Keratinocyte (primary cell): ENCODE measurements at regions not wholly inside any gene's neighbourhood (a gene's known extent, or its start where the extent isn't known, plus 50 kb on each side); places are given as distances from the start of the nearest gene placed in this dataset.

Source experiments
- DNase-seq: peaks from one replicate; pipeline ENCODE4 v3.0.0-alpha.2; 2011; ENCODE audit warnings: low read depth, missing footprints, low spot score
- FAIRE-seq: peaks from 2 replicates; lab custom pipeline; 2011; peaks lifted over from hg19 to GRCh38; lab: Jason Lieb, UNC
- H2AFZ ChIP-seq: 2 replicates; pipeline ENCODE4 v1.6.0; 2012; ENCODE audit warnings: low read length, control low read depth, inconsistent platforms; ENCODE audit not compliant: control insufficient read depth
- H3K27ac ChIP-seq: 2 replicates; pipeline ENCODE4 v1.5.1; 2011; ENCODE audit warnings: low read length; ENCODE audit not compliant: control insufficient read depth, insufficient read depth
- H3K27me3 ChIP-seq: 3 replicates; pipeline ENCODE4 v1.6.0; 2011; ENCODE audit warnings: low read length; ENCODE audit not compliant: control insufficient read depth, insufficient read depth; ENCODE audit errors: extremely low read depth
- H3K36me3 ChIP-seq, 2 experiments: 2 replicates in 1 of 2; 3 replicates in 1 of 2; pipeline ENCODE4 v1.5.1; 2011; ENCODE audit warnings: low read length in 2 of 2, mild to moderate bottlenecking in 1 of 2; ENCODE audit not compliant: control insufficient read depth in 2 of 2, insufficient read depth in 2 of 2; ENCODE audit errors: extremely low read depth in 1 of 2
- H3K4me1 ChIP-seq: 3 replicates; pipeline ENCODE4 v1.5.1; 2011; ENCODE audit warnings: low read length; ENCODE audit not compliant: control insufficient read depth, insufficient read depth; ENCODE audit errors: extremely low read depth
- H3K4me2 ChIP-seq: 3 replicates; pipeline ENCODE4 v1.6.0; 2011; ENCODE audit warnings: low read depth, low read length; ENCODE audit not compliant: control insufficient read depth, insufficient read depth; ENCODE audit errors: extremely low read depth
- H3K4me3 ChIP-seq, 3 experiments: fragments of 200-600 bp in 1 of 3; sonication (generic) in 1 of 3; 2 replicates in 2 of 3; 3 replicates in 1 of 3; pipeline ENCODE4 v1.5.1; 2011 to 2016; ENCODE audit warnings: low read length in 3 of 3, mild to moderate bottlenecking in 3 of 3, control low read depth in 2 of 3, inconsistent platforms in 1 of 3, low read depth in 1 of 3, mixed read lengths in 1 of 3, mixed run types in 1 of 3, moderate library complexity in 1 of 3; ENCODE audit not compliant: control insufficient read depth in 2 of 3, insufficient read depth in 2 of 3; ENCODE audit errors: extremely low read depth in 1 of 3
- H3K79me2 ChIP-seq: 2 replicates; pipeline ENCODE4 v1.6.0; 2012; ENCODE audit warnings: low read length; ENCODE audit not compliant: control insufficient read depth, insufficient read depth
- H3K9ac ChIP-seq: 3 replicates; pipeline ENCODE4 v1.6.0; 2011; ENCODE audit warnings: low read length; ENCODE audit not compliant: control insufficient read depth, insufficient read depth; ENCODE audit errors: extremely low read depth
- H3K9me1 ChIP-seq: 3 replicates; pipeline ENCODE4 v1.6.0; 2011; ENCODE audit warnings: low read length; ENCODE audit not compliant: control insufficient read depth, insufficient read depth; ENCODE audit errors: extremely low read depth
- H3K9me3 ChIP-seq: 2 replicates; pipeline ENCODE4 v1.5.1; 2012; ENCODE audit warnings: low read depth, low read length; ENCODE audit not compliant: control insufficient read depth
- H4K20me1 ChIP-seq: 3 replicates; pipeline ENCODE4 v1.6.0; 2011; ENCODE audit warnings: low read length; ENCODE audit not compliant: control insufficient read depth, insufficient read depth; ENCODE audit errors: extremely low read depth
- CTCF ChIP-seq, 3 experiments: IDR thresholded peaks in 1 of 3; conservative IDR thresholded peaks in 1 of 3; optimal IDR thresholded peaks in 1 of 3; 2 replicates in 2 of 3; 3 replicates in 1 of 3; pipeline versions ENCODE3 to v1.5.1; 2011; ENCODE audit warnings: low read length in 3 of 3, mild to moderate bottlenecking in 3 of 3, moderate library complexity in 2 of 3, control low read depth in 1 of 3, inconsistent platforms in 1 of 3; ENCODE audit not compliant: insufficient read depth in 2 of 3; ENCODE audit errors: extremely low read depth in 1 of 3
- EZH2 ChIP-seq: IDR thresholded peaks from one replicate; pipeline ENCODE4 v1.6.1; 2012; ENCODE audit warnings: inconsistent platforms, mild to moderate bottlenecking, low read length, moderate library complexity
- dilution Hi-C: fragments of 300-500 bp; cut with MboI; formaldehyde crosslinking; loops from one replicate; pipeline ENCODE4 v1.7.0; 2020; ENCODE audit warnings: low sequenced_read_pairs; ENCODE audit not compliant: extremely low pct_ligation_motif_present

DNA sequence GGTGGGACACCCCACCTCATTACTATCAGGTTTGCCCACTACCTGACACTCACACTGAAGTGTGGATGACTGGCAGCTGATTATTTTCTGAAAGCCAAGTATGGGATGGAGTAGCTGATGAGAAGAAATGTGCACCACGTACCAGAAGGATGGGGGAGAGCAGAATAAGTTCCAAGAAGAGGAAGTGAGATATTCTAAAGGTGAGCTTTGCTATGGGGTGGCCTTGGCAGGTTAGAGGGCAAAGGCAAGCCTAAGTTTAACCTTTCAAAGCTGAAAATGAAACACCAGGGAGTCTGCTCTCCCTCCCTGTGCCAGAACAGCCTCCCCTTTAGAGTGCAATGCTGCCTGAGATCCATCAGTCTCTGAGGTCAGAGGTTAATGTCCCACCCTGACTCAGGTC is 196.1 kb upstream of the OSR1 start:
- peaks cover 8% of the 10 kb centered on the region for H3K27me3 ChIP-seq
- DNase-seq = no peak
- H3K4me3 ChIP-seq = no peak overlapping the region
- H3K27ac ChIP-seq = no peak overlapping the region
- no peak overlapping the region for H3K4me2 ChIP-seq
- H3K4me1 ChIP-seq = no peaks in the 10 kb centered on the region
- no peak overlapping the region for H3K9ac ChIP-seq
- no peaks in the 10 kb centered on the region for H3K9me3 ChIP-seq
- FAIRE-seq = no peak
- H3K36me3 ChIP-seq = no peaks in the 10 kb centered on the region
- no peaks in the 10 kb centered on the region for H4K20me1 ChIP-seq
- H3K9me1 ChIP-seq = no peaks in the 10 kb centered on the region
- H2AFZ ChIP-seq = no peak overlapping the region
- TF ChIP-seq EZH2 (no peak), CTCF (optimal IDR thresholded peaks at IDR 0.05 in 1 of 3, IDR thresholded peaks at IDR 0.05 in 1 of 3, conservative IDR thresholded peaks at IDR 0.05 in 1 of 3; ENCODE audit: extremely low read depth in 1 of 3, insufficient read depth in 2 of 3, low read length in 3 of 3) (no peak)
- dilution Hi-C loops = no loop called here
- H3K79me2 ChIP-seq = no peaks in the 10 kb centered on the region

DNA sequence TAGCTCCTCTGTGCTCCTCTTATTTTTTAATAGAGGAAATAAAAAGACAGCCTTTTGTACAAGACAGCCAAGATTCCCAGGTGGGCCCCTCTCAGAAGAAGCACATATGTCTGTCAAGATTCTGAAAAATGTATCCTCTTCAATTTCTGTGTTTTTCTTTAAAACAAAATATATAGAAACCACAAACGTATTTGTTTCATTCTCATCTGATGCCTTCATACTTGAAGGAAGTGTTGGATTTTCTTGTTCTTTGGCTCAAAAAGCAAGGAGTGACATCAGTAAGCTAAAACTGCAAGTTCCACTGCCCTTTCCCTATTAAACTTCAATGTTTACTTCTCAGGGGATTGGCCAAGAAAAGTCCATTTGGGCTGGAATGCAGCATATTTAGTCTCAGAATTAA is 193.8 kb upstream of the OSR1 start:
- FAIRE-seq = no peak
- no peaks in the 10 kb centered on the region for H4K20me1 ChIP-seq
- H2AFZ ChIP-seq = no peak overlapping the region
- no peaks in the 10 kb centered on the region for H3K9me1 ChIP-seq
- no peak overlapping the region for H3K9ac ChIP-seq
- TF ChIP-seq CTCF (optimal IDR thresholded peaks at IDR 0.05 in 1 of 3, IDR thresholded peaks at IDR 0.05 in 1 of 3, conservative IDR thresholded peaks at IDR 0.05 in 1 of 3; ENCODE audit: extremely low read depth in 1 of 3, insufficient read depth in 2 of 3, low read length in 3 of 3) = no peak
- no peak for TF ChIP-seq EZH2
- no peak overlapping the region for H3K4me3 ChIP-seq
- H3K36me3 ChIP-seq = no peaks in the 10 kb centered on the region
- no peak for DNase-seq
- no peaks in the 10 kb centered on the region for H3K4me1 ChIP-seq
- peaks cover 8% of the 10 kb centered on the region for H3K27me3 ChIP-seq
- no peaks in the 10 kb centered on the region for H3K79me2 ChIP-seq
- no peak overlapping the region for H3K4me2 ChIP-seq
- no peak overlapping the region for H3K27ac ChIP-seq
- dilution Hi-C loops = no loop called here
- no peaks in the 10 kb centered on the region for H3K9me3 ChIP-seq
